GM19395 (cell line): ENCODE measurements at regions not wholly inside any gene's neighbourhood (a gene's known extent, or its start where the extent isn't known, plus 50 kb on each side); places are given as distances from the start of the nearest gene placed in this dataset.
"Not testable (repeated sequence)": the region's sequence is repeated elsewhere in the genome, so short reads cannot be mapped to it uniquely, and the experiment has no call there.

Source experiments
- ATAC-seq: cut with Tn5 transposase; IDR thresholded peaks from one replicate; pipeline ENCODE4 v1.9.1; 2021; ENCODE audit warnings: mild to moderate bottlenecking, moderate library complexity; ENCODE audit not compliant: unreplicated experiment

DNA sequence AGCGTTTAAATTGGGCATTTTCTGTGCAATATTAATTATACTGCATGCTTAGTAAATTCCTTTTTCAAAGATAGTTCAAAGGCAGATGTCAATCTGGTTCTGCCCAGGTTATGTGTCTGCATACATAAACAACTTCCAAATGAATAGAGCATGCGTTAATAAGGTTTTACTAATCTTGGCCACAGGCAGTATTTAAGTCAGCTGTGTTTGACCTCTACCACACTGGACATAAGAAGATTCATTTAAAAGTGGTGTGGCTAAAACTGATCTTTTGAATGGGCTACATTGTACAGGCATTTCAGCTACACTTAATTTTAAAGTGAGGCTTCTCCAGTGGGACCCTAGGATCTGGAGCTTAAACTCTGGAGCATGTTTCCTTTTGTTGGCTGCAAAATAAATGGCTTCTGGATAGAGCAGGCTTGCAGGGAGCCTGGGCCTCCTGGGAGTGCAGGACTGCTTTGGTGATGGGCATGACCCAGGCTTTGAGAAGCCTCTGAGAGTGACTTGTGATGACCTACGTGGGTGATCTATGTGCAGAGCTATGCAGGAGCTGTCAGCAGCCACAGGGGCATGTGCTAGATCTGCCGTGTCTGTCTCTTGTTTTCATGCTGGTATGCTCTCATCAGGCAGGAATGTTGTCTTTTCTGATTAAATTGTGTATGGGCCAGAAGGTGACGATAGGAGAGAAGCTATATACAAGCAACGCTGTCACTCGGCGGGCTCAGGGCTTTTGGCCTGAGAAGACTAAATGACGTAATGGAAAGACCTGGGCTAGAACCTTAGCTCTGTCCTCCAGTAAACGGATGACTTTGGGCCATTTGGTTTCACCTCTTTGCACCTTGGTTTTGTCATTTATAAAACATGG is 331.2 kb downstream of the QKI start:
- ATAC-seq: no peak

DNA sequence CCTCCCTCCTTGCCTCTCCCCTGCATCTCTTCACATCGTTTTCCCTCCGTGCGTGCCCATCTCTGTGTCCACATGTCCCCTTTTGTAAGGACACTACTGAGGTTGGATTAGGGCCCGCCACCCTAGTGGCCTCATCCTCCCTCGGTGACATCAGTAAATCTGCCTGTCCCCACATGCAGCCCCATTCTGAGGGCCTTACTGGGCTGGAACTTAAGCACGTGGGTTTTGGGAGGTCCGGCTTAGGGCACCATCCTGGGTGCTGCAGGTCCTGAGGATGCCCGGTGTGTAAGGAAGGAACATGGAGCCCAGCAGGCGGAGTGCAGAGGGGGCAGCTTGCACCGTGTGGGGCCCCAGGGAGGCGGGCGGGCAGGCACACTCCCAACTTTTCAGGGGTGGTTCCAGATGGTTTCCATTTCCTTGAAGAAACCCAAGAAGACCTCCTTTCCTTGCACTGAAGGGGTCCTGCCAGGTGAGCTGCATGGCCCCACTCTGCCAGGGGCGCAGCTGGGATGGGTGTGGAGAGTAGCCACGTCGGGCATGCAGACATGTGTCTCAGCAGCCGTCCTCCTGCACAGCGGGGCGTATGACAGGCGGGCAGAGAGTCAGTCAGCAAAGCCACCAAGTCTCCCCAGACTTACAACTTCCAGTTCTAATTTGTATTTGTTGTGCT is 329.9 kb downstream of the QKI start:
- no peak for ATAC-seq

DNA sequence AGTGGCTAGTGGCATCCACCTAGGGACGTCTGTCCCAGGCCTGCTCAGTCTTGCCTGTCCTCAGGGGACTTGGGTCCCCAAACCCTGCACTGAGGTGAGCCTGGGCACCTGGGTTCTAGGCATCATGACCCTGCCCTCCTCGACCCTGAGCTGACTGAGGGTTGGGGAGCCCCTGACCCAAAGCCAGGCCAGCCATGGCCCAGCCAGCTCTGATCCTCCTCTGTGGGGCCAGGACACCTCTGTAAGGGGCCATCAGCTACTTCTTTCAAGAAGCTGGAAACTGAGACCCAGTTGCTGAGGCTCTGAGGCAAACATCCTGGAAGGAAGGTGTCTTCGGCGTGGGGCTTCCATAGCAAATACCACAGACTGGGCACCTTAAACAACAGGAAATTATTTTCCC is 329.3 kb downstream of the QKI start:
- ATAC-seq: no peak

DNA sequence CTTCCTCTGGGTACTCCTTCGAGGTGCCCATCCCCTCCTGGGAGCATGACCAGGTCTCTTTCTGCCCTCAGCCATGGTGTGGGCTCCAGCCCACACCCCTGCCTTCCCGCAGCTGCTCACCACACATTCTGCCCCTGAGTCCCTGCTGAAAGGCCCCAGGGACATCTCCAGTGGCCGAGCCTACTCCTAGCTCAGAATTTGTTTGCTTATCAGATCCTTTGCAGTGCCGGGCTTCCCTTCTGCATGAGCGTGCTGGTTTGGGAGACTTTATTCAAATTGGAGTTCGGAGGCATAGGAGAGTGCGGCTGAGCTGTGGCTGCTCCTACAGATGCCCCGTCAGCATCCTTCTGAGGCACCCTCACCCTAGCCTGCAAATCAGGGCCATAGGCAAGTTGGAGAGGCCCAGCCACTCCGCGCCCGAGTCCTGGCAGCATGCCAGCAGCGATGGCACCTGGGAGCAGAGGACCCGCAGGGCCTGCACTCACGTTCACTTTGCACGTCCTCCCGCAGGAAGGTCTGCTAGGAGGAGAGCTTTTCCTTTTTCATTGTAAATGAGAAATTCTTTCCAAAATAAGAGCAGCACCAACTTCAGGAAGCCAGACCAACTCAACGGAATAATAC is 327.3 kb downstream of the QKI start:
- no peak for ATAC-seq

DNA sequence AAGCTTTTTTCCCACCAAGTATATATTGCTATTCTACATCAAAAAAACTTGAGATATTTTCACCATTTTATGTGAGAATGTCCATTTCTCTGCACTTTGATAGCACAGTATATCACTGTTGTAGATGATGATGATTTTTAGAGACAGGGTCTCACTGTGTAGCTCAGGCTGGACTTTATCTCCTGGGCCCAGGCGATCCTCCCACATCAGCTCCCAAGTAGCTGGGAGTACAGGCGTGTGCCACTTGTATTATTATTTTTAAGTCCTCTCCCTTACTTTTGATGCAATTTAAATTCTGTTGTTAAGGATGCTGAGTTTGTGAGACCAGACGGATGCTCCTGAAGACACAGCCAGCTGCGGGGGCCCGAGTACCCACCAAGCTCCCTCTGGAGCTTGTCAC is 326.8 kb downstream of the QKI start:
- no peak for ATAC-seq

DNA sequence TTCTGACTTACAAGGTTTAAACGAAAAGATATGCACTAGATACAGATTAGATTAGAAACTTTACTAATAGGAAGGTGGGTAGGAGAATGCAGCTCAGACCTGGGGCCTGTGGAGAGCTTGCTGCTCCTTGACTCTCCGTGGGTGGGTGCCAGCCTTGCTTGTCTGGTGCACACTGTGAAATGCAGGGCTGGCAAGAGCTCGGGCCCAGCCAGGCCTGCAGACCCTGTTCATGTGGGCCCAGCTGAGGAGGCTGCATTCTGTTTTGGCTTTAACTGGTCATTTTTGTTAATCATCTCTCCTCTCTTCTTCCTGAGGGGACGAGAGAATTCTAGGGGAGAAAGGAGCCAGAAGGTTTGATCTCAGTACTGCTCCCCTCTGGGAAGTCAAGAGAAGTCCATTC is 325.4 kb downstream of the QKI start:
- no peak for ATAC-seq

DNA sequence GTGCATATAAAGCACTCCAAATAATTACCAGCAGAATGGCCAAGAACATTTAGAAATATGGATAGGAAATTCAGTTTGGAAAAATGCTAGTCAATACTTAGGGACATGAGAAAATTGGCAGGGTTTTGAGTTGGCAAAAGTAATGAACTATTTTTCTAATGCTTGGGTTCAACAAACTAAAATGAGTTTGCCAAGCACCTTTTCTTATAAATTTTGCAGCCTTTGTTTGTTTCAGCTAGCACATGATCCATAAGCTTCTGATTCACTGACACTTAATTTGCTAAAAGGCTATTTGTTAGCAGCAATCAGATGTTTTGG is 324.8 kb downstream of the QKI start:
- no peak for ATAC-seq

DNA sequence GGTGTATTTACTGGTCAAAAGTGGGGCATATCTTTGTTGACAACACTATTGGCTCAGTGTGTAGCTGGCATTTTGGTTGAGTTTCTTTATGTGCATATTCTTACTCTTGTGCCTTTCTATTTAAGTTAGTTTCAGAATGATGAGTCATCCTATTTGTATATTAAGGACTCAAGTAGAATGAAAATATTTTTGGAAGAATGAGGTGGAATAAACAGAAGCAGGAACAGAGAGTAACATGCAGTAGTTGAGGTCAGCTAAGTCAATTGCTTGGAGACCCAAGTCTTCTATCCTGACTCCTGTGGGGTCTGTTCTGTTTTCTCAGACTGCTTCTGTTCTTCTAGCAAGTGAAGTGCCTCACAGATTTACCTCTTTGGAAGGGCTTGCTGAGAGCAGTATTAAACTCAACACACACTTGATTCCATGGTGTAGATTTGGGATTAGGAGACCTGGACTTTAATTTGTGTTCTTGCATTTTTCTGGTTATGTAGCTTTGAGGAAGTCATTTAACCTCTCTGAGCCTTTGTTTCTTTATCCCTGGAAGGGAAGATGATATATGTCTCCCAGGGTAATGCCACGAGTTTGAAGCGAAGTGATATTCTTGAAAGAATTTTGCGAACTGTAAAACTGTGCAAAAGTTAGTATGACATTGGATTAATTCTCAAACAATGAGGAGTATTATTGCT is 324.3 kb downstream of the QKI start:
- ATAC-seq: peak; percentile 67

DNA sequence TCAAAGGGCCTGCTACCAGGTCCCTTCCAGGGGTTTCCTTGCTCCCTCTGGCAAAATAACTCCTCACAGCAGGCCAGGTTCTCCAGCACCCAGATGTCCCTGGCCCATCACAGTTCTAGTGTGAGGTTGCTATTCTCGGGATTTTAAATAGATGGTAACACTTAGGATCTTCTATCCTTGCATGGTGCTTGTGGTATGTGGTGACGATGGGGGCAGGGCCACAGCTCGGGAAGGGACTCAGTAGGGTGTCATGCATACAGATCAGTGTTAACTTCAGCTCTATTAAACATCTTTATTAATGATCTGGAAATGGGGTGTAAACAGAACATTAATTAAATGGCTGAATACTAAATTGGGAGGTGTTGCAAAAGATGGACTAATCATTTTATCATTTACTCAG is 323.8 kb downstream of the QKI start:
- no peak for ATAC-seq

DNA sequence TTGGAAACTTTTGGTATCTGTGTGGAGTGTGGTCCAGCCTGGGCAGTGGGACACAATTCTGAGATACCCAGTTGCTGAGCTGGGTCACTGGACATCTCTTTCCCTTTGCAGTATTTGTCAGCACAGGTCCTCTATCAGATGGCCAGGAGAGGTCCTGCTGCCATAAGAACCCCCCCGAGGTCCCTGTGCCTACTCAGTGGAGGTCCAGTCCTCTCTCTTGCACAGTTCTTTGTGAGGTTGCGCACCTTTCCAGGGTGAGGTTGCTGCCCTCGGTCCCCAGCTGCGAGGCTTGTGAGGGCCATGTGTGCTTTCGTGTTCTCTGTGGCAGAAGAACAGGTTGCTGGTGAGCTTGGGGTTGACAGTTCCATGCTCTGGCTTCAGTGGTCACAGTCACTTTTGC is 320.6 kb downstream of the QKI start:
- no peak for ATAC-seq

DNA sequence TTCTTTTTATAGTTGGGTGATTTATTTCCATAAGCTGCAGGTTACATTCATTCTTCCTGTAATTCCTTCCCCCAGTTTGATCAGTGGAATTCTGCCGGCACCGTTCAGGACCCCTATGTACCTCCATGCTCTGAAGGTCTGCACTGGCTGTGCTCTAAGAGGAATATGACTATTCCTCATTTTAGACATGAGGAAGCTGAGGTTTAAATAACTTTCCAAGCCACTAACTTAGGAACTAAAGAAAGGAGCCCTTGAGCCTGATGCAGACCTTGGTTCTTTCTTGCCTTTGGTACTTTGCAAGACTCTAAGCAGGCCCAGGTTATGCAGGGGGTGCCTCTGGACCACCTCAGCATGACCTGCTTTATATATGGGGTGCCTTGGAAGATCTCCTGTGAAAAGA is 318.5 kb downstream of the QKI start:
- no peak for ATAC-seq

DNA sequence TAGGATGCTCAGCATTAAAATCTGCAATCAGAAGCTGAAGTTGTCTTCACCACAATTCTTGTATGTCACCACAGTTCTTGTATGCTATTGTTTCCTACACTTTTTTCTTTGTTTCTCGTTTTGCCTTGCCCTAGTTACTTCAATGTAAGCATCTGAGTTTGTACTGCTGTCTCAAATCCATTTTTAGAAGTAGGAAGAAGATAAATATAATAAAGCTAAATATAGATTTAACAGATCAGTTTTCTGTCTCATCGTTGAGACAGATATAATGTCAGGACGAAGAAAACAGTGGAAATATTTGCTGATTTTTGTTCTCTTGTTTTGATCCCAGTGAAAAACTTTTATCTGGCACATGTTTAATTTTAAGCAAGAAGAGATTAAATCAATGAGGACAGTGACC is 318.0 kb downstream of the QKI start:
- ATAC-seq: no peak

DNA sequence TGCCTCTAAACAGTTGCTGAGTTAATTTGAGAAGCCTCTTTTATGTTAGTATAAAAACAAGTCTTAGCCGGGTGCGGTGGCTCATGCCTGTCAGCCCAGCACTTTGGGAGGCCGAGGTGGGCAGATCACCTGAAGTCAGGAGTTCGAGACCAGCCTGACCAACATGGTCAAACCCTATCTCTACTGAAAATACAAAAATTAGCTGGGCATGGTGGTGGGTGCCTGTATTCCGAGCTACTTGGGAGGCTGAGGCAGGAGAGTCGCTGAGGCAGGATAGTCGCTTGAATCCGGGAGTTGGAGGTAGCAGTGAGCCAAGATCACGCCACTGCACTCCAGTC is 317.5 kb downstream of the QKI start:
- not testable (repeated sequence) for ATAC-seq

DNA sequence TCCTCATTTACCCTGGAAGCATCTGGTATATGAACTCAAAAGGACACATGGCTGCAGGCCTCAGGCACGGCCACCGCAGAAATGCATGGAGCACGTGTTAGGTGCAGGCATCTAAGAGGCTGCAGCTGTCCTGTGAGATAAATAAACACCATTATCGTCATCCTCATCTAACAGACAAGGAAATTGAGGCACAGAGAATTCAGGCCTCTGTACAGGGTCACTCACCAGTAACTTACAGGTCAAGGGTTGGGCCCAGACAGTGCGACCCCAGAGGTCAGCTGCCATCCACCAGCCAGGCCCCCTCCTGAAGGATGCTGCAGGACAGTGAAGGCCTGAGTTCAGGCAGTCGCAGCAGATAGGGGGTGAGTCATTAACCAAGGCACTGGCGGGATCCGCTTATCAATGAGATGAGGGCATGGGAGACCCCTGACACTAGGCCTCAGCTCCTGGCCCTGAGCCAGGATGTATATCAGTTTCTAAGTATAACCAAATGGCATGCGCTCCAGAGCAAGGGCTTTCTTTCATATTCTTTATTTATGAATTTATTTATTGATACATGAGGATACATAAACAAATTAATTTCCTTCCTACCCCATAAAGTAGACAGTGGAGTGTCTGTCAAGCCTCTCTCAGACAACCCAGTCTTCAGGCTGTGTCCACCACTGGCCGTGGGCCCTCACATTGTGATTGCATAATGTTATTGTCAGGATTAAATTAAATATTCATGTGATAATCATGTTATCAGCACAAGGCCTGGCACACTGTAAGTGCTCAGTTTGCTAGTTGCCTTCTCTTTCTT is 316.9 kb downstream of the QKI start:
- no peak for ATAC-seq

DNA sequence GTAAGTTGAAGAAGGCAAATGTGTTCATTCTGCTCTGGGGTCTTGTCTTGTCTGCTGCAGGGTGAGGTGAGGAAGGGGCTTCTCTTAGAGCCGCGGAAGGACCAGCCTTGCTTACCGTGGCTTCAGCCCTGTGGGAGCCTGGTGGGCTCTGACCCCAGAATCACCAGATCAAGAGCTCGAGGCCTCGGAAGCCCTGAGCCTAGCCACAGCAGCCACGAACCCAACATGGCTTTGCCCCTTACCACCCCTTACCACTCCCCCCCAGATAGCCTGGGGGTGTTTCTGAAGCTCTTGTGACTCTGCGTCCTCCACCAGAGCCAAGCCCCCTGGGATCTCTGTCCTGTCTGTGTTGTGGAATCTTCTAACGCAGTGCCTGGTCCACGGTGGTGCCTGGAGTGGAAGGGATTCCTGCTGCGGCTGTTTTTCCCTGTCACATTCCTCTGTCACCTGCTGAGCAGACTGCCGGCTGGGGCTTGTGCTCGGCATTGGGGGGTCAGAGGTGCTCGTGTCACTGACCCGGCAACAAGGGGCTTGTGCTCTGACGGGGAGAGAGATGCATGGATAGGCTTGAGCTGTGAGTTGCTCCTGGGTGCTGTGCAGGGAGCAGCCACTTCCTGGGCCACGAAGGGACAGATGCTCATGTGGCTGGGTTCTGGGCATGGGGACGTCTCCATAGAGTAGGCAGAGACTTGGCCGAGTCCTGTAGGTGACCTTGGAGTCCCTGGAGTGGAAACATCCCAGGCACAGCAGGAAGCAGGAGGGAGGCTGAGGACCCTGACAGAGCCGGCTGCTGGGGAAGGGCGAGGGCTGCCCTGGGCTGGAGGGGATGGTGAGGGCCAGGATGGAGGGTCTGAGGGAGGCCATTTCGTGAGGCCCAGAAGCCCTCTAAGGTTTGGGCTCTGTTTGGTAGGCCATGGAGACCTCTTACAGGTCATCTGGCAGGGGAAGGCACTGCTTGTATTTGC is 316.0 kb downstream of the QKI start:
- ATAC-seq: no peak

DNA sequence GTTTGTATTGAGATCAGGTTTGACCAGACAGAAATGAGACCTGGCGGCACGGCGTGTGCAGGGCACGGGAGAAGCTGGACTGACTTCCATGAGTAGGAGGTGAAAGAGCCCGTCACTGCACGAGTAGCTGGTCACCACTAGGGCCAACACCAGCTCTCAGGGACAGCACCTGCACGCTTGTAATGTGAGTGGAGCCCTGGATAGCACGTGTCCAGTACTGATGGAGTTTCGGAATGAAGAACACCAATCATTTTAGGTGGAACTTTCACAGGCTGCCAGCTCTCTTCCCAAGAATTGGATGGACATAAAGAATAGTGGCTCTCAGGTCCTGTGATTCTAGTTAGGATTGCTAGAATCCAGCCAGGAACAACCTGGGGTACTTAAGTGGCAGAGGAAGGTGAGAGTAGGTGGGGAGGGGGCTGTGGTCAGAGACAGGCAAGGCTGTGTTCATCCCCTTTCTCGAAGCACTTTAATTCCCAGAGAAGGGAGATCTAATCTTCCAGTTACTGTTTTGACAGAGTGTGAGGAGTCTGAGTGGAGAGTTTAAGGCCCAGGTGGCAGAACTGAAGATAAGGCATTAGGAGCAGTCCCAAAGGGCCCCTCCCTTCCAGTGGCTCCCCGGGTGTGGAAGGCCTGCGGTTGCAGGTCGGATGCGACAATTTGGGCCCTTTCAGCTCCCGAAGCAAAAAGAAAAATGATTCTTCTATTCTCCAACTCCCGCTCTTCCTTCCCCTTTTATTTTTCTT is 314.8 kb downstream of the QKI start:
- ATAC-seq: no peak

DNA sequence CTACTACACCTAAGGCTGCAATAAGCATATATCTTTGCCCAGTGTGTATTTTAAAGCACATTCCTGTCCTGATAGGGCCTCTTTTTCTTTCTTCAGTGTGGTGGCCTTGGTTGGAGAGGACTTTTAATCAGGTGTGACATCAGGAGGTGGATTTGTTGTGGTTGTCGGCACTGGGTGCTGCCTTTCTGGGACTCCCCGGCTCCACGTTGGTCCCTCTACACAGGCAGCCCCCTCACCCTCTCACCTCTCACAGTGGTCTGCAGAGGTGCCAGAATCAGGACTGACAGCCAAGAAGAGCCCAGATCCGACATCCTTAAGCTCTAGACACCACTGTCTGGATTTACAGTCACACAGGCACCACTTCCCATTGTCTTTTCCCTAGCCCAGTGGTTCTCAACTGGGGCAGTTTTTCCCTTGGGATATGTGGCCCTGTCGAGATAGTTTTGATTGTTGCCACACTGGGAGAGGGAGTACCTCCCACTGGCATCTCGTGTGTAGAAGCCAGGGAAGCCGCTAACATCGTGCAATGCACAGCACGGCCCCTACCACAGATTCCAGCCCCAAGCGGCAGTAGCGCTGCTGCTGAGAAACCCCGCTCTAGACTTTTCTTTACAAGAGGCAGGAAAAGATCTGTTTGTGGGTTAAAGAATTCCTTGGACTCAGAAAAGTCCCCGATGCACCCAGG is 314.1 kb downstream of the QKI start:
- ATAC-seq: no peak

DNA sequence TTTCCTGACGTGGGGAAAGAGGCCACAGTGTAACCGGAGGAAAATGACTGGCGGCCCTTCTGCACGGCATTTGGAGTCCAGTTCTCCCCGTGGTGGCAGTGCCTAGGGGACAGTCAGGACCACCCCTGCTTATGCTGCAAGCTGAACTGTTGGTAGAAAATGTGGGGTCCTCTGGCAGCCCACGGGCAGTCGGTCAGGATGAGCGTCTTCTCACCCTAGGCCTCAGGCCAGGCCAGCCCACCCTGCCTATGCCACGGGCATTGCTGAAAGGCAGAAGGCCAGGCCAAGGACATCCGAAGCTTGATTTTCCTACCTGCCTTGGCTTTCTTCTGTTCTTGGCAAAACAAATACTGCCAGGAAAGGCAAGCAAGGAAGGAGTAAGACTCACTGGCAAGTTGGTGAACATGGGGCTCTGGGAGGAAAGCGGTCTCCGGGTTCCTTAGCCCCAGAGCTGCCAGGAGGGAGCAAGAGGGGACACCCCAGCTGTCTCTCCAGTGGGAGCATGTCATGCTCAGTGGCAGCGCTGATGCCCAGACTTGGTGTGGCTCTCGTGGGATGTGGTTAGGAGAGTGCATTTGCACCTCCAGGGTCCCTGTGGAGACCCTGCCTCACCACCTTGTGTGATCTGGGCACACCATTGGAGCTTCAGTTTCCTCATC is 311.6 kb downstream of the QKI start:
- ATAC-seq: no peak
